ENCODE measurements at regions not wholly inside any gene's neighbourhood (a gene's known extent, or its start where the extent isn't known, plus 50 kb on each side); places are given as distances from the start of the nearest gene placed in this dataset.

GRCh38 chr20:58069207-58069606 lies 159.2 kb downstream of the ANKRD60 start:
- TF ChIP-seq CTCF (IDR thresholded peaks at IDR 0.05) (no peak), POLR2A (IDR thresholded peaks at IDR 0.05; ENCODE audit: low read depth) (no peak), EP300 (IDR thresholded peaks at IDR 0.05) (no peak)
